Smooth muscle cell (in vitro differentiated cells): ENCODE measurements at regions not wholly inside any gene's neighbourhood (a gene's known extent, or its start where the extent isn't known, plus 50 kb on each side); places are given as distances from the start of the nearest gene placed in this dataset.

Experiments
- DNase-seq: peaks from one replicate; lab custom pipeline; 2025; ENCODE audit not compliant: unreplicated experiment; lab: John Stamatoyannopoulos, UW
- H2AFZ ChIP-seq: fragments of 200-600 bp; sonication (generic); 2 replicates; pipeline ENCODE4 v1.6.0; 2016; ENCODE audit warnings: antibody characterized with exemption, low read depth, mild to moderate bottlenecking
- H3F3A ChIP-seq: fragments of 200-600 bp; sonication (generic); 2 replicates; pipeline ENCODE4 v1.6.0; 2017; ENCODE audit warnings: antibody characterized with exemption, low read depth
- H3K27ac ChIP-seq: fragments of 200-600 bp; sonication (generic); 2 replicates; pipeline ENCODE4 v1.5.1; 2016; ENCODE audit warnings: low read depth, mild to moderate bottlenecking
- H3K27me3 ChIP-seq: fragments of 200-600 bp; sonication (generic); 2 replicates; pipeline ENCODE4 v1.6.1; 2016; ENCODE audit warnings: low read depth, mild to moderate bottlenecking
- H3K36me3 ChIP-seq: fragments of 200-600 bp; sonication (generic); 2 replicates; pipeline ENCODE4 v1.5.1; 2016; ENCODE audit warnings: low read depth
- H3K4me1 ChIP-seq: fragments of 200-600 bp; sonication (generic); 2 replicates; pipeline ENCODE4 v1.5.1; 2016; ENCODE audit warnings: low read depth
- H3K4me2 ChIP-seq: fragments of 200-600 bp; sonication (generic); 2 replicates; pipeline ENCODE4 v1.6.0; 2016; ENCODE audit warnings: mild to moderate bottlenecking
- H3K4me3 ChIP-seq: fragments of 200-600 bp; sonication (generic); 2 replicates; pipeline ENCODE4 v1.5.1; 2016; ENCODE audit warnings: mild to moderate bottlenecking
- H3K79me2 ChIP-seq: fragments of 200-600 bp; sonication (generic); 2 replicates; pipeline ENCODE4 v1.6.0; 2016; ENCODE audit warnings: low read depth, mild to moderate bottlenecking
- H3K9ac ChIP-seq: fragments of 200-600 bp; sonication (generic); 2 replicates; pipeline ENCODE4 v1.6.0; 2016; ENCODE audit warnings: low read depth
- H3K9me3 ChIP-seq: fragments of 200-600 bp; sonication (generic); replicated peaks from 2 replicates; pipeline ENCODE4 v1.5.1; 2016; ENCODE audit warnings: low read depth
- H4K20me1 ChIP-seq: fragments of 200-600 bp; sonication (generic); 2 replicates; pipeline ENCODE4 v1.6.0; 2016; ENCODE audit warnings: low read depth
- WGBS: methylation state at CpG from one replicate; pipeline ENCODE4 v1.1.7; 2016; ENCODE audit warnings: low lambda C conversion rate; 5-methylcytosine and 5-hydroxymethylcytosine counted together
- TF ChIP-seq, protein P1 (sequence below): fragments of 200-600 bp; sonication (generic); IDR thresholded peaks from 2 replicates; pipeline ENCODE4 v1.5.1; 2017; ENCODE audit warnings: borderline replicate concordance, mild to moderate bottlenecking, antibody characterized with exemption; ENCODE audit not compliant: insufficient read depth, poor library complexity, severe bottlenecking

GRCh38 chr10:78727728-78728127, 341.0 kb upstream of the ZMIZ1 start:
- Histone ChIP-seq H3K4me1 (no peaks in the 10 kb centered on the region), H3K9me3 (no peaks in the 10 kb centered on the region), H3K27ac (no peak overlapping the region), H3K79me2 (no peaks in the 10 kb centered on the region), H3K9ac (no peak overlapping the region), H3F3A (peaks cover 5% of the 10 kb centered on the region), H3K4me2 (no peak overlapping the region), H4K20me1 (no peaks in the 10 kb centered on the region), H3K36me3 (no peaks in the 10 kb centered on the region), H2AFZ (no peak overlapping the region), H3K4me3 (no peak overlapping the region), H3K27me3 (no peaks in the 10 kb centered on the region)
- TF ChIP-seq, protein P1, sequence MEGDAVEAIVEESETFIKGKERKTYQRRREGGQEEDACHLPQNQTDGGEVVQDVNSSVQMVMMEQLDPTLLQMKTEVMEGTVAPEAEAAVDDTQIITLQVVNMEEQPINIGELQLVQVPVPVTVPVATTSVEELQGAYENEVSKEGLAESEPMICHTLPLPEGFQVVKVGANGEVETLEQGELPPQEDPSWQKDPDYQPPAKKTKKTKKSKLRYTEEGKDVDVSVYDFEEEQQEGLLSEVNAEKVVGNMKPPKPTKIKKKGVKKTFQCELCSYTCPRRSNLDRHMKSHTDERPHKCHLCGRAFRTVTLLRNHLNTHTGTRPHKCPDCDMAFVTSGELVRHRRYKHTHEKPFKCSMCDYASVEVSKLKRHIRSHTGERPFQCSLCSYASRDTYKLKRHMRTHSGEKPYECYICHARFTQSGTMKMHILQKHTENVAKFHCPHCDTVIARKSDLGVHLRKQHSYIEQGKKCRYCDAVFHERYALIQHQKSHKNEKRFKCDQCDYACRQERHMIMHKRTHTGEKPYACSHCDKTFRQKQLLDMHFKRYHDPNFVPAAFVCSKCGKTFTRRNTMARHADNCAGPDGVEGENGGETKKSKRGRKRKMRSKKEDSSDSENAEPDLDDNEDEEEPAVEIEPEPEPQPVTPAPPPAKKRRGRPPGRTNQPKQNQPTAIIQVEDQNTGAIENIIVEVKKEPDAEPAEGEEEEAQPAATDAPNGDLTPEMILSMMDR, result no peak
- DNase-seq, result no peak
- WGBS, result 57% methylated on average over 3 of the region's 3 CpGs

DNA sequence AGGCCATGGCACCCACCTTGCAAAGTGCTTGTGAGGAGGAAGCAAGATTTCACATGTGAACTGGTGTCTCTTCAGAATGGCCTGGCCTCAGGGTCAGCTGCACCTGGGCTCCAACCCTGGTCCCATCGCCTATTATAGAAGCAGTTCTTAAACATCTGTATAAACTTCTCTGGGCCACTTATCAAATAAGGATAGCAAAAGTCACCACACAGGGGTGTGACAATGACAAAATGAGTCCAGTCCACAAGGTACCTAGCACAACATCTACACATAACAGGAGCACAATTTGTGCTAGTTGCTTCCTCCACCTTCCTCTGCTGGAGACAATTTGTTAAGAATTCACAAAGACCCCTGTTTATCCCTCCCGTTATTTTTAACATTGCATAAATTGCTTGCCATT, 340.6 kb upstream of the ZMIZ1 start:
- Histone ChIP-seq H3K36me3 (no peaks in the 10 kb centered on the region), H3K79me2 (no peaks in the 10 kb centered on the region), H3K4me3 (no peak overlapping the region), H3F3A (peaks cover 5% of the 10 kb centered on the region), H3K4me2 (no peak overlapping the region), H4K20me1 (no peaks in the 10 kb centered on the region), H2AFZ (no peak overlapping the region), H3K4me1 (no peaks in the 10 kb centered on the region), H3K9ac (no peak overlapping the region), H3K9me3 (no peaks in the 10 kb centered on the region), H3K27me3 (no peaks in the 10 kb centered on the region), H3K27ac (no peak overlapping the region)
- WGBS, result 88% methylated on average over 2 of the region's 2 CpGs
- TF ChIP-seq, protein P1, result no peak
- no peak for DNase-seq

DNA sequence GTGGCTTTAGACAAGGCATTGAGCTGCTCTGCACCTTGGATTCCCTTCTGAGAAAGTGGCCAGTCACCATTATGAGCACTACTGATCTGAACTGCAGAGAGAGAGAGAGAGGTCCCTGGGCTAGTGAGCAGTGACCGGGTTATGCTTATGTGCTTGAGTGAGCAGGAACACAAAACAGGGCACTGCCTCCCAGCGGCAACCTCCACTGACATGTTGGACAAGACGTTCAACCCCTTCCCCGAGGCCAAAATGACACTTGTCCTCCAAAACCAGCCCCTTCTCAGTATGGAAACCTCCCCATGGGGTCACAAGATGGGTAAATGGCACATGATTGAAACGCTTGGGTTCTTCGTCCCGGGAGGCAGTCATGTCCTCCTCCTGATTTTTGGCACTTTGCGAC, 339.4 kb upstream of the ZMIZ1 start:
- no peaks in the 10 kb centered on the region for H3K9me3 ChIP-seq
- 99% methylated on average over 8 of the region's 8 CpGs for WGBS
- no peak overlapping the region for H3K4me3 ChIP-seq
- H3F3A ChIP-seq, result peaks cover 5% of the 10 kb centered on the region
- no peak overlapping the region for H3K27ac ChIP-seq
- no peak overlapping the region for H3K9ac ChIP-seq
- no peaks in the 10 kb centered on the region for H3K4me1 ChIP-seq
- no peaks in the 10 kb centered on the region for H3K36me3 ChIP-seq
- DNase-seq, result no peak
- no peak overlapping the region for H3K4me2 ChIP-seq
- no peak overlapping the region for H2AFZ ChIP-seq
- no peaks in the 10 kb centered on the region for H3K79me2 ChIP-seq
- TF ChIP-seq, protein P1, result no peak
- H3K27me3 ChIP-seq, result no peaks in the 10 kb centered on the region
- no peaks in the 10 kb centered on the region for H4K20me1 ChIP-seq

DNA sequence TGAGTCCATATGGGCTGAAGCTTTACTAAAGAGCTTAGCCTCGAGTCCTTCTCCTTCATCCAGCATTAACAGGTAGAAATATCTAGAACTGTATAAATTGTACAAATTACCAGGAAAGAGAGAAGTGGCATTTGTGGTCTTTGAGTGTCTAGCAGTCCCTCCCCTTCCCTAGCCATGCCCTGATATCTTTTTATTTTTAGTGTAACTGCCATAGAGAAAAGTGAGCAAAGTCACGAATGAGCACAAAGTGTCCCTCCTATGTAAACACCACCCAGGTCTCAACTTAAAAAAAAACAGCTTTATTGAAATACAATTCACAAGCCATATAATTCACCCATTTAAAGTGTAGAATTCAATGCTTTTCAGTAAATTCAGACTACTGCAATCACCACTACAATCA, 339.0 kb upstream of the ZMIZ1 start:
- H3K27me3 ChIP-seq, result no peaks in the 10 kb centered on the region
- TF ChIP-seq, protein P1, result no peak

More for the DNA sequence above, 339.0 kb upstream of the ZMIZ1 start:
- H3K4me3 ChIP-seq, result no peak overlapping the region
- no peak overlapping the region for H2AFZ ChIP-seq
- DNase-seq, result no peak
- no peak overlapping the region for H3K9ac ChIP-seq
- H3F3A ChIP-seq, result peaks cover 5% of the 10 kb centered on the region
- H3K4me1 ChIP-seq, result no peaks in the 10 kb centered on the region
- no peak overlapping the region for H3K4me2 ChIP-seq
- no peaks in the 10 kb centered on the region for H4K20me1 ChIP-seq
- no peak overlapping the region for H3K27ac ChIP-seq
- H3K36me3 ChIP-seq, result no peaks in the 10 kb centered on the region
- no peaks in the 10 kb centered on the region for H3K79me2 ChIP-seq
- H3K9me3 ChIP-seq, result no peaks in the 10 kb centered on the region
- WGBS, result 65% methylated on average over 2 of the region's 2 CpGs
